Nephron progenitor cell (in vitro differentiated cells): ENCODE measurements at regions not wholly inside any gene's neighbourhood (a gene's known extent, or its start where the extent isn't known, plus 50 kb on each side); places are given as distances from the start of the nearest gene placed in this dataset.

Experiments
- DNase-seq: peaks from one replicate; pipeline ENCODE4 v3.0.0; 2021
- H3K27ac Mint-ChIP-seq: 2 replicates; pipeline ENCODE4 v1.8.0; 2021; ENCODE audit warnings: mild to moderate bottlenecking, moderate library complexity, mixed read lengths
- H3K27me3 Mint-ChIP-seq: 2 replicates; pipeline ENCODE4 v1.8.0; 2021; ENCODE audit warnings: mild to moderate bottlenecking, low read depth, mixed read lengths; ENCODE audit not compliant: poor library complexity
- H3K36me3 Mint-ChIP-seq: 2 replicates; pipeline ENCODE4 v1.8.0; 2021; ENCODE audit warnings: low read depth, mixed read lengths
- H3K4me1 Mint-ChIP-seq: 2 replicates; pipeline ENCODE4 v1.8.0; 2021; ENCODE audit warnings: mixed read lengths
- H3K4me3 Mint-ChIP-seq: 2 replicates; pipeline ENCODE4 v1.8.0; 2021; ENCODE audit warnings: mild to moderate bottlenecking, moderate library complexity, mixed read lengths
- H3K9me3 Mint-ChIP-seq: 2 replicates; pipeline ENCODE4 v1.8.0; 2021; ENCODE audit warnings: mild to moderate bottlenecking, moderate library complexity, mixed read lengths
- TF ChIP-seq, protein P1 (sequence below): fragments of 200-600 bp; sonication (generic); IDR thresholded peaks from 2 replicates; pipeline ENCODE4 v1.5.0; 2021; ENCODE audit warnings: antibody characterized with exemption

DNA sequence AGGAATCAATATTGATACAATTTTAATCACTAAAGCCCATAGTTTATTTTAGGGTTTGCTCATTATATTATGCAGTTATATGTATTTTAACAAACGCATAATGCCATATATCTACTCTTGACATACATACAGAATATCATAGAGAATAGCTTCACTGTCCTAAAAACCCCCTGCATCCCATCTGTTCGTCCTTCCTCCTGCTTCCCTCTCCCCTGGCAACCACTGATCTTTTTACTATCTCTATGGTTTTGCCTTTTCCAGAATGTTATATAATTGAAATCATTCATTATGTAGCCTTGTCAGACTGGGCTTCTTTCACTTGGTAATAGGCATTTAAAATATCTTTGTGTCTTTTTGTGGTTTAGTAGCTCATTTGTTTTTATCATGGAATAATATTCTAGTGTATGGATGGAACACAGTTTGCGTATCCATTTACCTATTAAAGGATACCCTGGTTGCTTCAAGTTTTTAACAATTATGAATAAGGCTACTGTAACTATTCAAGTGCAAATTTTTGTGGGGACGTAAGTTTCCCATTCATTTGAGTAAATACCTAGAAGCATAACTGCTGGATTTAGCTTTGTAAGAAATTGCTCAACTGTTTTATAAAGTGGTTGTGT is 801.6 kb upstream of the GCFC2 start:
- TF ChIP-seq, protein P1, sequence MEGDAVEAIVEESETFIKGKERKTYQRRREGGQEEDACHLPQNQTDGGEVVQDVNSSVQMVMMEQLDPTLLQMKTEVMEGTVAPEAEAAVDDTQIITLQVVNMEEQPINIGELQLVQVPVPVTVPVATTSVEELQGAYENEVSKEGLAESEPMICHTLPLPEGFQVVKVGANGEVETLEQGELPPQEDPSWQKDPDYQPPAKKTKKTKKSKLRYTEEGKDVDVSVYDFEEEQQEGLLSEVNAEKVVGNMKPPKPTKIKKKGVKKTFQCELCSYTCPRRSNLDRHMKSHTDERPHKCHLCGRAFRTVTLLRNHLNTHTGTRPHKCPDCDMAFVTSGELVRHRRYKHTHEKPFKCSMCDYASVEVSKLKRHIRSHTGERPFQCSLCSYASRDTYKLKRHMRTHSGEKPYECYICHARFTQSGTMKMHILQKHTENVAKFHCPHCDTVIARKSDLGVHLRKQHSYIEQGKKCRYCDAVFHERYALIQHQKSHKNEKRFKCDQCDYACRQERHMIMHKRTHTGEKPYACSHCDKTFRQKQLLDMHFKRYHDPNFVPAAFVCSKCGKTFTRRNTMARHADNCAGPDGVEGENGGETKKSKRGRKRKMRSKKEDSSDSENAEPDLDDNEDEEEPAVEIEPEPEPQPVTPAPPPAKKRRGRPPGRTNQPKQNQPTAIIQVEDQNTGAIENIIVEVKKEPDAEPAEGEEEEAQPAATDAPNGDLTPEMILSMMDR: no peak
- H3K4me1 Mint-ChIP-seq: no peaks in the 10 kb centered on the region
- H3K27ac Mint-ChIP-seq: no peak overlapping the region
- DNase-seq: no peak
- no peaks in the 10 kb centered on the region for H3K36me3 Mint-ChIP-seq
- no peaks in the 10 kb centered on the region for H3K9me3 Mint-ChIP-seq
- H3K27me3 Mint-ChIP-seq: peaks cover 2% of the 10 kb centered on the region
- H3K4me3 Mint-ChIP-seq: no peak overlapping the region

DNA sequence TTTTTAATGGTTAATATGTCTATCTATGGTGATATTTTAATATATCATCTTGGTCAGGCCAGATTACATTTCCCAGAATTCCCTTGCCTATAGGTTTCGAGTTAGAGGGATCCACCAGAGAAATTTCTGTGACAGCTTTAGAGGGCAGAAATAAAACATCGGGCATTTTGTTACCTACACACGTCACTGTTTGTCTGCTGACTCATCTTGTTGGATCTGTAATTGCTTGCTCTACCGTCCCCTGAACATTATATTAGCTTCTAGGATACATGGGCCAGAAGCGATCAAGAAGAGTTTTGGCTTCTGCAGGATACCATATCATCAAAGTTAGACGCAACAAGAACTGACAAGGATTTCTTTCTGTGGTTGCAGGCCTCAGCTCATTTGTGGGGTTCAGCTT is 795.8 kb upstream of the GCFC2 start:
- Mint-ChIP-seq H3K27ac (no peak overlapping the region), H3K36me3 (no peaks in the 10 kb centered on the region), H3K4me1 (no peaks in the 10 kb centered on the region), H3K27me3 (no peaks in the 10 kb centered on the region), H3K9me3 (no peaks in the 10 kb centered on the region), H3K4me3 (no peak overlapping the region)
- TF ChIP-seq, protein P1: no peak
- no peak for DNase-seq

DNA sequence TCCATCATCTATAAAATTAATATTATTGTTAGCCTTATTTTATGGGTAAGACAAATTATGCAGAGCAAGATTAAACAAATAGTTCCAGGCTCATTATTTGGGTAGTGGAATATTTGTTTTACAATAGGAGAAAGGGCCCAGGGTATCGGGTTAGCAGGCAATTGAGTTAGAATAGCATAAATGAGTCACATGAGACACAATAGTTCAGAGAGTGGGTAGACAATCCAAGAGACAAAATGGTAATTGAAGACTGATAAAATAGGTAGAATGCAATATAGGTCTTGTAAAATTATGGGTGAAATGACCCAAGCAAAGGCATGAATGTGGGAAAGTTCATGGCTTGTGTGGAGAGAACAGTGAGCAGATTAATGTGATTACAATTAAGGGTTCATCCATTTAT is 790.9 kb upstream of the GCFC2 start:
- Mint-ChIP-seq H3K27ac (no peak overlapping the region), H3K36me3 (no peaks in the 10 kb centered on the region), H3K27me3 (no peaks in the 10 kb centered on the region), H3K4me1 (no peaks in the 10 kb centered on the region), H3K4me3 (no peak overlapping the region), H3K9me3 (no peaks in the 10 kb centered on the region)
- TF ChIP-seq, protein P1: no peak
- DNase-seq: no peak

DNA sequence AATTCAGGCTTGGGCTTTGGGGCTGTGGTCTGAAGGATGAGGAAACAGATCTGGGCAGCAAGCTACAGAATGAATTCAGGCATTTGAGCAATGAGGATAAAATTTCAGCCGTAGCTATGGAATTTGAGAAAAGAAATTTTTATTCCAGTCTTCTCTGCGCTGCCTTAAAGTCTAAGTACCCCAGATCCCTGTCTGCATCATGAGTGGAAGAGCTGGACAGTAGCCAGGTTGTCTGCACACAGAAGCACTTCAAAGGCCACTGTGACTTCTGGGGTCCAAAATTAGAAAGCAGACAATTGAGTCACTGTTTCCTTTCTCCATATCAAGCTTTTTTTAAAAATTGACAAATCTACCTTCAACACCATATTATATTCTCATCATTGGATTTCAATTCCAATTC is 787.6 kb upstream of the GCFC2 start:
- Mint-ChIP-seq H3K27ac (no peak overlapping the region), H3K36me3 (no peaks in the 10 kb centered on the region), H3K9me3 (no peaks in the 10 kb centered on the region), H3K4me1 (no peaks in the 10 kb centered on the region), H3K4me3 (no peak overlapping the region), H3K27me3 (no peaks in the 10 kb centered on the region)
- DNase-seq: no peak
- TF ChIP-seq, protein P1: no peak

DNA sequence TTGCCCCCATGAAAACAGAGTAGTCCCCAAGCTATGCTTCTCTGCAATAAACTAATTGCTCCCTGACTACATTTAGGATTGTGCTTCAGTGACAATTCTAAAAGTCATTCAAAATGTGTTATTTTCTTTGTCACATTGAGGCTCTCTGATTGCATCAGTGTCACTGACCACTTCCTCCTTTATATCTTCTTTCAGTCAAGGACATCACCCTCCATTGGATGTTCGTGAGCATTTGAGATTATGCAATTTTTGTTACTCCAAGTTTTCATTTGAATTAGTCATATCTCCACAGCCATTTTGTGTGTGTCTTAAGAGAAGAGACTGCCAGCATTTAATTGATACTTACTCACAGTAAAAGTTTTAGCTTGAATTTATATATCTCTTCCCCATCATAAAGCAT is 780.8 kb upstream of the GCFC2 start:
- Mint-ChIP-seq H3K27me3 (peaks cover 5% of the 10 kb centered on the region), H3K27ac (no peak overlapping the region), H3K9me3 (no peaks in the 10 kb centered on the region), H3K4me3 (no peak overlapping the region), H3K4me1 (no peaks in the 10 kb centered on the region), H3K36me3 (no peaks in the 10 kb centered on the region)
- TF ChIP-seq, protein P1: no peak
- no peak for DNase-seq

DNA sequence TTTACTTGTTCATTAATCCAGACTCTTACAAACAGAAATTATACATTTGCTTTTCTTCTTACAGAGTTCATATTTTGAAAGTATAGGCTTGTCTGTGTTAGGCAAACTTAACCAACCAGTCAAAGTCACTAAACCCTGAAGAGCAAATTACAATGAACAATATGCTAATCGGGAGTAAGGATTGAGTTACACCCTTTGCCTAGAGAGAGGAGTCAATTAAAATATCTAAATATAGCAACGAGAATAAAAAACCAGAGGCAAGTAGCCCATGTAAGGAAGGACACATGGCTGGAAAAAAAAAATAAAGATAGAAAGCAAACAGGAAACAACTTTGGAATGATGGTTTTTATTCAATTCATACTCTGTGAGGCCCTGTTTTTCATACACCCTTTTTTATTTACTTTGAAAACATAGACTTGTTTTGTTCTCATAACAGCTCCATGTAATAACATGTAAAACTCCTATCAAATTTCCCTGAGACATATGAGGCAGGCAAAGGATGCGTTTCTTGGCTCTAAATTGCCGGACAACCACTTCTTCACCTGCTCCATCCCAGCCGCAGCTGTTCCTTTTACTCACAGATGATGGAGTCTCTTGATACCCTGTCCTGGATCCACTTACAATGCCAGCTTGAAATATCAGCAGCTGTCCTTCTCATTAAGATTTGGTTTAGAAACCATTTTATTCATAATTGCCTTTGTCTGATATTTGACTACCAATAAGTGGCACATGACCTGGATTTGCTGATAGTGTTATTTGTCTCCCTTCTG is 767.7 kb upstream of the GCFC2 start:
- H3K4me1 Mint-ChIP-seq: peaks cover 10% of the 10 kb centered on the region
- no peak overlapping the region for H3K4me3 Mint-ChIP-seq
- DNase-seq: no peak
- H3K27ac Mint-ChIP-seq: no peak overlapping the region
- no peaks in the 10 kb centered on the region for H3K27me3 Mint-ChIP-seq
- no peaks in the 10 kb centered on the region for H3K9me3 Mint-ChIP-seq
- TF ChIP-seq, protein P1: no peak
- no peaks in the 10 kb centered on the region for H3K36me3 Mint-ChIP-seq
